ENCODE measurements at regions not wholly inside any gene's neighbourhood (a gene's known extent, or its start where the extent isn't known, plus 50 kb on each side); places are given as distances from the start of the nearest gene placed in this dataset.

DNA sequence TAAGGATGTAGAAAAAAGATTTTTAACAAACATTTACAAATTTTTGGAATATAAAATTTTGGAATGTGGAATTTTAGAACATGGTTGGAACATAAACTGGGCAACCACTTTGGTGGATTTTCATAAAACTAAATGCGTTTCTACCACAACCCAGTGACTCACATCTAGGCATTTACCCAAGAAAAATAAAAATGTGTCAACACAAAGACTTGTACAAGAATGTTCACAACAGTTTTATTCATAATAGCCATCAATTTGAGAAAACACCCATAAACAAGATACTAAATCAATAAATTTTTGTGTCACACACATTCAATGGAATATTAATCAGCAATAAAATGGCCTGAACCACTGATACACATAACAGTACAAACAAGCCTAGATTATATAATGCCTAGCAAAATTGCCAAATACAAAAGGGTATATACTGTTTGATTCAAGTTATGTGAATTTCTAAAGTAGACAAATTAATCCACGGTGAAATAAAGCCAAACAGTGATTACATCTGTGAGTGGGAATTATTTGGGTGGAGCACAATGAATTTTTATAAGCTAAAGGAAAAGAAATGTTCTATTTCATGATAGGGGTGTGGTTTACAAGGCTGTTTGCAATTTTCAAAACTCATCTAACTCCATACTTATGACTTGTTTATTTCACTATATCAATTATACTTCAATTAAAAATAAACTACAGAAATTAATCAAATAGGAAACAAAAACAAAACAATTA lies 415.2 kb upstream of the OR4E1 start:
- DNase-seq: no peak

DNA sequence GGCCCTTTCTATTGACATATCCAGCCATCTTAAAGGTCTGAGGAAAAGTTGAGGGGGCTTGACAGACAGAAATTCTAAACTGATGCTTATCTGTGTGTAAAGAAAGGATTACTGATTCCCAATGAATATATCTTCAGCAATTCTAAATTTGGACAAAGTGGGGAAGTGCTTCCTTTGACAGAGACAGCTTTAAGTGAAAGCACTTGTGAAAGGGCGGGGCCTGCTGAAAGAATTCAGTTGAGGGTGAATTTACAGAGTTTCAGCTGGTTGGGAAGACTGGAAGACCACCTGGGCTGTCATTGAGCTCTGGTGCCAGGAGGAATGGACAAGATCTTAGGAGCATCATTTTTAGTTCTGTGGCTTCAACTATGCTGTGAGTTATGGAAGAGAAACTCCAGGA lies 412.5 kb upstream of the OR4E1 start:
- DNase-seq: no peak

DNA sequence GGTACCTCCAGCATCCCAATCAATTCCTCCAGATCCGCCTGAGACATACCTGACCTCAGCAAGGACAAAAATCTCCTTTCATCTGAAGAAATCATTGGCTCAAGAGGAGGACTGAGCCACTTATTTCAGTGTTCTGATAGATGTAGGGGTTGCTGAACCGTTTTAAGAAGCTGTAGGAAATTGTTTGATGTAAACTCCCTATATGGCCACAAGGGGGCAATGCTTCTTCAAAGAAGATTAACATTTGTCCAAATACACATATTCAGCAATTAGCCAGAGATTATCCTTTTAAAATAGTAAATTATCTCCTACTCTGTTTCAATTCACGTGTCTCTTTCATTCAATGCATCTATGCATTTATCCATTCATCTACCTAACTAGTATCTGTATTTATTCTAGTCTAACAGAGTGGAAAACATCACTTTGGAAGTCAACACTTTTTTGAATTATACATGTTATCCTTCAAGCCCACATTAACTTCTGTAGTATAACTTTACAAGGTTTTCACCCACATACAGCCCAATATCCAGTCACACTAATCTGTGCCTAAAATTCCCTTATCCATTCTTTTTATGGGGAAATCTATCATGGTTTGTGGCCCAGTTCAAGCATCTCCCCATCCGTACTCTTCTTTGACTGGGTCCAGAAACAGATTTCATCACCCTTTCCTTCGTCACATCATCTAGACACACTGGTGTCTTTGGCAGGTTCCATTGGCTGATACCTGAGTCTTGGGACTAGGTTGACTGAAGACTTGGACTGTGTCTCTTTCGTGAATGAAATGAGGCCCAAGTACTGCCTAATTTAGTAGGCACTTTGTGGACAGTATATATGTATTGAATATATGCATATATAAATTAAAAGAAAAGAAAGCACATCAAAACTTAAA lies 411.0 kb upstream of the OR4E1 start:
- peak; percentile 5 for DNase-seq

DNA sequence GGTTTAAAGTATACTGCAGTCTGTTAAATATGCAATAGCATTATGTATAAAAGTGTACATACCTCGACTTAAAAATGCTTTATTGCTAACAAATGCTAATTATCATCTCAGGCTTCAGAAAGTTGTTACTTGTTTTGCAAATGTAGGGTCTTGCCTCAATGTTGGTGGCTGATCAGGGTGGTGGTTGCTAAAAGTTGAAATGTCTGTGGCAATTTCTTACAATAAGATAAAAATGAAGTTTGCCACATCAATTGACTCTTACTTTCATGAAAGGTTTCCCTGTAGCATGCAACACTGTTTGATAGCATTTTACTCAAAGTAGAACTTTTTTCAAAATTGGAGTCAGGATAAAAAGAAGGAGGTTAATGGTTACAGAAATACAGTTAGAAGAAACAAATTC lies 407.7 kb upstream of the OR4E1 start:
- no peak for DNase-seq

DNA sequence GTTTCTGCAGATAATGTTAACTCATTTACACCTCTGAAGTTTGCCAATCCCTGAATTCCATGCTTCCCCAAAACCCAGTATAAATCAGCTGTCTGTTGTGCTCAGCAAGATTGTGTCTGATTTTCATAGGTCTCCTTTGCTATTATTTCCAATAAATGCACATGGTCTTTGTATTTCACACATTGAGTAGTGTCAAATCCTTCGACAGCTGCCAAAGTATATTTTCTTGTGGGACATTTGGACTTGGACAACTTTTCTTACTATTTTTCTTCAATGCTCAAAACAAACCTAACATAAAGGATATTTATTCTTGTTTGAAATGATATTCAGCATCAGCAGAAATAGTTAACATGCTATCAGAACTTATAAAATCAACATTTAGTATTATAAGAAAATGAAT lies 406.1 kb upstream of the OR4E1 start:
- no peak for DNase-seq

DNA sequence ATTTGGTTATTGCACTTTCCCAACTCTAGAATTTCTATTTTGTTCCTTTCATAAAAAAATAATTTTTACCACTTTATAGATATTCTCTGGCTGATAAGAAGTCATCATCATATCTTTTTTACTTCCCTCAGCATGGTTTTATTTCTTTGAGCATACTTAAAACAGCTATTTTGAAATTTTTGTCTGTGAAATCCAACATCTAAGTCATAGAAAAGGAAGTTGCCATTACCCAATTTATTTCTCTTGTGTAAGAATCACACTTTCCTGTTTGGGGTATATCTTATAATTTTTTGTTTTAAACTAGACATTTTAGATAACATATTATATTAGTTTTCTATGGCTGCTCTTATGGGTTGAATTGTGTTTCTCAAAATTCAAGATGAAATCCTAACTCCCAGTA lies 400.2 kb upstream of the OR4E1 start:
- no peak for DNase-seq

DNA sequence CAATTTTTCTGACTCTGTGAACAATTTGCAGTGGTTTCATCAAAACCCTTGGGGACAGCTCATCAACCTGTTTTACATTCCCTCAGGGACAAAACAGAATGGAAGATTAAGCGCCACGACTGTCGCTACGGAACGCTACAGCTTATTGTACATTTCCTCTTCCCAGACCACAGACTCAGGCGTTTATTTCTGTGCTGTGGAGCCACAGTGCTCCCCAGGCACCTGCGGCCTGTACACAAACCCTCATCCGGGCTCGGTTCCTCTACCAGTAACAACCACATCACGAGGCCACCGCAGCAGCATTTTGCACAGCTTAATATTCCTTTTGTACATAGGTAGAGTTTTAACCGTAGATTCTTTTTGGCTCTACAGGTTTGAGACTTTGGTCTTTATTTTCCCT lies 397.4 kb upstream of the OR4E1 start:
- DNase-seq: no peak

DNA sequence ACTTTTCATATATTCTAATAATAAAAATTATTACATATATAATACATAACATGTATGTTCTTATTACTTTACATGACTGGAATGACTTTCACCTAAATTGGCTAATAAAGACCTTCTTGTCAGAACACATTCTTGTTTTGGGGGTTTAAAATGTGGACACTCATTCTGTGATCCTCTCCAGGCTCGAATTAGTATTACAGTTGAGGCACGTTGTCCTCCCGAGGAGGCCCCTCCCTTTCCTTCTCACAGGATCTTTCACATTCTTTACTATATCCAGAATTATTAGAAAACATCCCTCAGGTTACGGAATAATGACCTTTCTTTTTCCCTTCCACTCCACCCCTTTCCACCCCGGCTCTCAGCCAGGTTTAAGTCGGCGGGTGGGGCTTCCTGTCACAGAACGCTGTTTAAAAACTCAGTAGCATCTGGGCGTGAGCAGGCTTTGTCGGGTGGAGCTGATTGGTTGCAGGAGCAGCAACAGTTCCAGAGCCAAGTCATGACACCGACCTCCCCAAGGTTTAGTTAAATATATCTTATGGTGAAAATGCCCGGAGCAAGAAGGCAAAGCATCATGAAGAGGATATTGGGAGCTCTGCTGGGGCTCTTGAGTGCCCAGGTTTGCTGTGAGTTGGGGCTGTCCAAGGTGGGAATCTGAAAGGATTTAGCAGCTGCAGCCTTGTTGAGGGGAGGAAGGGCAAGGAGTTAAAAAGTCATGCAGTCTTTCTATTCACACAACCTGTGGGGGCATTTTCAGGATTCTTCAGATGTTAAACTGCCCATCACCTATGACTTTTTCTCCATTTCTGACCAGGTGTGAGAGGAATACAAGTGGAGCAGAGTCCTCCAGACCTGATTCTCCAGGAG lies 396.7 kb upstream of the OR4E1 start:
- no peak for DNase-seq

DNA sequence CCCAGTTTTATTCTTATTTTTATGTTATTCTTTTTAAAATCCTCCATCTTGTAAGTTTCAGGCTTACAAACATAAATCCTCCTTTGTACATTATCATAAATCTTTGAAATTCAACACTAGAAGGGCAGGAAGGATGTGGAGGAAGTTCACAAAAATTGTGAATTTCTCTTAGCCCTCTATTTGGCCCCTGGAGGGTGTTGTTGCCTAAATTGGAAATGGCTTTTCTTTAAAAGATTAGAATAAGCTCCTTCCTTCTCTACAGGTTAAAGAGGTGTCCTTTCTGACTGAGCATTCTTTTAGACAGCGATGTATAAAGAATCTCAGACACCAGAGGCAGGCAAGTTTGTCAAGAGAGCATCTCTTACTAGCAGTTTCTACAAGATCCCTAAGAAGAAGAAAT lies 391.7 kb upstream of the OR4E1 start:
- no peak for DNase-seq

DNA sequence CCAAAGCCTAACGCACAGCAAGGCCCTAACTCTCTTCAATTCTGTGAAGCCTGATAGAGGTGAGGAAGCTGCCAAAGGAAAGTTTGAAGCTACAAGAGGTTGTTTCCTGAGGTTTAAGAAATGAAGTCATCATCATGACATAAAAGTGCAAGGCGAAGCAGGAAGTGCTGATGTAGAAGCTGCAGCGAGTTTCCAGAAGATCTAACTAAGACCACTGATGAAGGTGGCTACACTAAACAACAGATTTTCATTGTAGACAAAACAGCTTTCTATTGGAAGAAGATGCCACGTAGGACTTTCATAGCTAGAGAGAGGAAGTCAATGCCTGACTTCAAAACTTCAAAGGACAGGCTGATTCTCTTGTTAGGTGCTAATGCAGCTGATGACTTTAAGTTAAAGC lies 385.6 kb upstream of the OR4E1 start:
- no peak for DNase-seq

DNA sequence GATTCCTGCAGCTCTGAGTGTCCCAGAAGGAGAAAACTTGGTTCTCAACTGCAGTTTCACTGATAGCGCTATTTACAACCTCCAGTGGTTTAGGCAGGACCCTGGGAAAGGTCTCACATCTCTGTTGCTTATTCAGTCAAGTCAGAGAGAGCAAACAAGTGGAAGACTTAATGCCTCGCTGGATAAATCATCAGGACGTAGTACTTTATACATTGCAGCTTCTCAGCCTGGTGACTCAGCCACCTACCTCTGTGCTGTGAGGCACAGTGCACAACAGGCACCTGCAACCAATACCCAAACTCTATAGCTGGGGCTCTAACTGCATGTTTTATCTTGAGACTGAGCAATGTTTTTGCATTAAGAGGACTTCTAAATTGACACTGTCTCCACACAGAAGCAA lies 379.2 kb upstream of the OR4E1 start:
- no peak for DNase-seq

DNA sequence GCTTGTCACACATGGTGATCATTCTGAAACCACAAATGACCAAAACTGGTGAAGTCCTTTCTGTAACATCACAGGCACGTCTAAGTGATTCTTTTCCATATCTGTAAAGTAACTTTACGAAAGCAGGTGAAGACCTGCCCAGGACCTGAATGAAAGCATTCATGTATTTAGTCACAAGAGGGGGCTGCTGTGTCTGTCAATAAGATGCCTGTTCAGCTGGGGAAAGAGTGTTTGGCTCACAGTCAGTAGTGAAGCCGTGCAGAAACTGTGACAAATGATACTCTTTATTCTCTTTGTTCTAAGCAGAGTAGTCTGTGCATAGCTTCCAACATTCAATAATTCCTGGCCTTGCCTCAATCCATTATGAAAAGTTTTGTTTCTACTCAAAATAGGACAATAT lies 373.5 kb upstream of the OR4E1 start:
- DNase-seq: no peak

DNA sequence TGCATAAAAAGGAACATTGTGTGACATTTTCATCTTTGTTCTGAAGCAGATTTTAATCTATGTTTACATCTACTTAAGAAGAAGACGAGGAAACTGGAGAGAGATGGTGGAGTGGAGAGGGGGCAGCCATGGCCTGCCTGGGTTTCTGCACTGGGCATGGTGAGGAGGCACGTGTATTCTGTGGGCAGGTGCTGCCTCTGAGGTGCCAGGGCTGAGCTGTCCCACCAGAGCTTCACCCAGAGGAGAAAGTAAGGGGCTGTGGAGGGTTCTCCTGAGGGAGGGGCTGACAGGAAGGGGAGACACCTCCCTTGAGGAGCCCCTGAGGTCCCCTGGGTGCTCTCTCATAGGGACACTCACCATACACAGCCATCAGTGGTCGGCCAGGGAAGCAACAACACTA lies 372.4 kb upstream of the OR4E1 start:
- no peak for DNase-seq

DNA sequence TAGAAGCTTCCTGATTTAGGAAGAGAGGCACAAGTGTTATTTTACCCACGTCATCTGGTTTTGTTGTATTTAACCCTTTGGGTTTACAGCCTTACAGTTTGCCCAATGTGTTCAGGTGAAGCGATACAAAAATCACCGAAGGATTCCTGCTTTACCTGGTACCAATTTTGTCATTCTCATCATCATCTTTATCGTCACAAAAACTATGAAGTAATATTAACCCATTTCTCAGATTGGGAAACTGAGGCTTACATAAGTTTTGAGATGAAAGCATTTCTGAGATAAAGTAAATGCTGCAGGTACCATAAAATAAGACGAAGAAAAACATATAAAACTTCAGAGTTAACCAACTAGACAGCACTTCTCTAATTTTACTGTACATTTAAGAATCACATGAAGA lies 370.6 kb upstream of the OR4E1 start:
- DNase-seq: no peak

DNA sequence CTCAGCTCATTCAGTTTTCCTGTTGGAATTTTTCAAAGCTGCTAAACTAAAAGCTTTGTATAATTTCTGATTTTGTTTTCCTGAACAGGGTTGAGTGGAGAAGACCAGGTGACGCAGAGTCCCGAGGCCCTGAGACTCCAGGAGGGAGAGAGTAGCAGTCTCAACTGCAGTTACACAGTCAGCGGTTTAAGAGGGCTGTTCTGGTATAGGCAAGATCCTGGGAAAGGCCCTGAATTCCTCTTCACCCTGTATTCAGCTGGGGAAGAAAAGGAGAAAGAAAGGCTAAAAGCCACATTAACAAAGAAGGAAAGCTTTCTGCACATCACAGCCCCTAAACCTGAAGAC lies 367.1 kb upstream of the OR4E1 start:
- DNase-seq: no peak

DNA sequence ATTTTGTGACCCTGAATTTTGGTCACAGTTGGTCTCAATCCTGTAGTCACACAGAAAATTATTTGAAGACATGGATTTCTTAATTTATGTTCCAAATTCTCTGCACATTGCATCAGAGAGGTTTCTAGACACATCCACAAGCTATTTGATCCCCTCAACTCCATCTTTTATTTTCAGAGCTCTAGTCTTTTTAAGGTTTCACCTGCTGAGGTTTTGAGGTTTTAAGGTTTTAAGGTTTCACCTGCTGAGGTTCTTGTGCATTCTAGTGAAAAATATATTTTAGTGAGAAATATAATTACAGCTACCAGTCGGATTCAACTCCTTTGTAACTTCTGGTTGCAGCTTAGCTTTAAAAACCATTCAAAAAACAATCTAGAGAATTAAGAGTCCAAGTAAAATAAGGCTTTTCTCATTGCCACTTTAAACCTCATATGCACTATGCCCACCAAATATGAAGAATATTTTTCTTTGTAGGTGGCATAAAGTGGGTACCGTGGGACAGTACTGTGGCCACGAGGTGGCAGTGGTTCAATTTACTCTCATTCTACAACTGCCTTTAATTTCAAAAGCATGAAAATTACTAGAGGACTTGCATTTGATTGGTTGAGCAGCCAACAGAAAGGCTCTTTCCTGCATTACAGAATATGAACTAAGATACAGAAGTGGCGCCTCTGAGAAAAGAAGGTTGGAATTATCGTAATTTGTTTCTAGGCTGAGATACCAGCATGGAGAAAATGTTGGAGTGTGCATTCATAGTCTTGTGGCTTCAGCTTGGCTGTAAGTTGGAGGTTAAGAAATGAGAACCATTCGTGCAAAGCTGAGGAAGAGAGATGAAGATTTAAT lies 366.5 kb upstream of the OR4E1 start:
- no peak for DNase-seq

DNA sequence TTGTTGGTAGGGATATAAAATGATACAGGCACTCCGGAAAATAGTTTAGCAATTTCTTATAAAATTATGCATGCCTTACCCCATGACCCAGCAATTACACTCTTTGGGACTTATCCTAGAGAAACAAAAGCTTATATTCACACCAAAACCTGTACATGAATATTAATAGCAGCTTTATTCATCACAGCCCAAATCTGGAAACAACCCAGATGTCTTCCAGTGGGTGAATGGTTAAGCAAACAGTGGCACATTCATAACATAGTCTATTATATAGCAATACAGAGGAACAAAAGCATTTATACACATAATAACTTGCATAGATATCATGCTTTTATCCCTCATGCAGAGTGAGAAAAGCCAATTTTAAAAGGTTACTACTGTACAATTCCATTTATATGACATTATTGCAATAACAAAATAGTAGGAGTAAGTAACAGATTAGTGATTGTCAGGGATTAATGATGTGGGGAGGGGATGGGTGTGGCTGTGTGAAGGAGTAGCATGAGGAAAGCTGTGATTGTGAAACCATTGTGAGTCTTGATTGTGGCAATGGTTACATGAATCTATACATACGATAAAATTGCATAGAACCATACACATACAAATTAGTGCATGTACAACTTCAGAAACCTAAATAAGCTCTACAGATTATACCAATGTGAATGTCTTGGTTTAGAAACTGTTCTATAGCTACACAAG lies 363.1 kb upstream of the OR4E1 start:
- no peak for DNase-seq

DNA sequence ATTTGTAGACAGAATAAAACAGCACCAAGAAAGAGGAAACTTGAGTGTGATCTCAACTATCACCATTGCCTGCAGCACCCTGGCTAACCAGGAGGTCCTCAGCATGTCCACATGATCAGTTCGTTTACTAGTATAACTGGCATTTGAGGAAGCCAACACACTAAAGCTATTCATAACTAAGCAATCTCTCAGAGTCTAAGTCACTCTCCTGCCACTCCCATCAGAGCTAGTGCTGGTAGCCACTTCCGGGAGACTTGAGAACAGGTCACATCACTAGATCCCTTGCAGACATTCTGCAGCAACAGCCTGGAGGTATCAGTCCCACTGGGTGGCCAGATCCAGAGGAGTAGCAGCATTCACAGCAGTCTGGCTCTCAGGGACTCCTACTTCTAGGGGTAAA lies 352.9 kb upstream of the OR4E1 start:
- DNase-seq: no peak

DNA sequence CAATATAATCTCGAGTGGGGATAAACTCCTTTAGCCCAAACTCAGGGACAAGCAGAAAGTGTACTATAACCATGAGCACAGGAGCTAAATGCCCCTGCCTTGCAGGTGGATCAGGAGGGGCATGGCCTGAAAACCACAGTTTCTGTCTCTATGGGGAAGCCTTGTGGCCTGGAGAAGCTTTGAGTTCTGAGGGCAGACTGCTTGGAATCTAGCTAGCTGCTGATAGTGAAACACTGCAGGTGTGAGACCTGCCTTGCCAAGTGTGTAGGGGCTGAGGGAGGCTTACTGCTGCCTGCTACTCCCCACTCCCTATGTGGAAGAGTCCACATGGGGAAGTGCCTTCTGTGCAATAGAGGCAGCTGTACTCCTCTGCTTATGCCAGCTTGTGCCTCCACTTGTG lies 352.3 kb upstream of the OR4E1 start:
- DNase-seq: no peak

DNA sequence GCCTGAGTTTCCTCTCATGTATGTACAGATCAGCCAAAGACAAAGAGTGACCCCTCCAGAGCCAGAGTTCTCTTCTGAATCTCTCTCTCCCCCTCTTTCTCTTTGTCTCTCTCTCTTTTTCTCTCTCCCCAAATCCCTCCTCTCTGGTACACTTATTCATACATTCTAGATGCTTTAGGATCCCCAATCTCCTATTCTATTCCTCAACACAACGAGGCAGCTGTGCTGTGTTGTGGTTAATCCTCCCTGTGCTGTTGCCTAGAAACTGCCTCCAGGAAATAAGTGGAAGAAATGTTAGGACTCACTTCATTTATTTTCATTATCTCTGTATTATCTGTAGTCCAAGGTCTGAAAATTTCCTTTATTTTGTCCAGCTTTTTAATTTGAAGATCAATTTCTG lies 350.5 kb upstream of the OR4E1 start:
- no peak for DNase-seq

DNA sequence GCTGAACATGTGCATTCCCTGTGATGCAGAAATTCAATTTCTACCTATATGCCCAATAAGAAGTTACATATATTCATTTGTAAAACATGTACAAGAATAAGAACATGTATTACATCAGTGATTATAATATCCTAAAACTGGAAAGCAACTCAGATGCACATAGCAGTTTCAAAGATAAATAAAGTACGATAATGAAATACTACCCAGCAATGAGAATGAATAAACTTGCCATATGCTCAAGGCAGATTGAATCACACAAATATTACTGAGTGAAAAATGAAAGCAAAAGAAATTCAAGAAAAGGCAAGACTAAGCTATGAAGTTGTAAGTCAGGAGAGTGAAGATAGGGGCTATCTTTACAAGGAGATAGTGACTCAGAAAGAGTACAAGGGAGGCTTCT lies 345.3 kb upstream of the OR4E1 start:
- no peak for DNase-seq

DNA sequence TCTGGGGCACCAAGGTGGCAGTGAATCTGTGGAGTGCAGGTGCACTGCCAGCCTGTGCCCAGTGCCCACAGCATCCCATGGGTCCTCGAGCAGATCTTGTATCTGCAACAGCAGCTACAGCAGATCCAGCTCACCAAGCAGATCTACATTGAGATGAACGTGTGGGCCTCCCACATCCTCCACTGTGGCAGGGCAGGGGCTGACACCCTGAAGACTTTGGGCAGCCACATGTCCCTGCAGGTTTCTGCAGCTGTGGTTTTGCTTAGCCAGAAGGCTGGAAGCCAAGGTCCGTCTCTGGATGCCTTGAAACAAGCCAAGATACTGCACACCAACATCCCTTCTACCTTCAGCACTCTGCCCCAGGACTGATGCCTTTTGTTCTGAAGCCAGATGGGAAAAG lies 338.8 kb upstream of the OR4E1 start:
- no peak for DNase-seq

All from DMS79 (cell line).